ENCODE measurements at regions not wholly inside any gene's neighbourhood (a gene's known extent, or its start where the extent isn't known, plus 50 kb on each side); places are given as distances from the start of the nearest gene placed in this dataset.

DNA sequence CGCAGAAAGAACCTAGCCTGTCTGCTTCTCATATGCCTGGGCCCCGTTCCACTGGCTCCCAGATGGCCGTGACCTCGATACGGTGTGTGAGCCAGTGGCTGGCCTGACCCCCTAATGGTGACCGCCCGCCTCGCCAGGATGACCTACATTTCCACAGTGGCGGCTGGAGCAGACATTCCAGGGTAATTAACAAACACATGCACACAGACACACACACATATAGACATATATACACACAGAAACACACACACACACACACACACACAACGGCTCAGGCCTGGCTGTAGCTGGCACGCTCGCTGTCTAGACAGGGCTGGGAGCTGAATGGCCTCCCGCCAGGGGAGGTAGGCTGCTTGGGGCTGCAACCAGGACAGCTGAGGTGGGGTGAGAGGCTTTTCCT is 227.1 kb downstream of the ANKRD60 start:
- no peak for DNase-seq (ENCODE audit: low read depth in 2 of 2)

DNA sequence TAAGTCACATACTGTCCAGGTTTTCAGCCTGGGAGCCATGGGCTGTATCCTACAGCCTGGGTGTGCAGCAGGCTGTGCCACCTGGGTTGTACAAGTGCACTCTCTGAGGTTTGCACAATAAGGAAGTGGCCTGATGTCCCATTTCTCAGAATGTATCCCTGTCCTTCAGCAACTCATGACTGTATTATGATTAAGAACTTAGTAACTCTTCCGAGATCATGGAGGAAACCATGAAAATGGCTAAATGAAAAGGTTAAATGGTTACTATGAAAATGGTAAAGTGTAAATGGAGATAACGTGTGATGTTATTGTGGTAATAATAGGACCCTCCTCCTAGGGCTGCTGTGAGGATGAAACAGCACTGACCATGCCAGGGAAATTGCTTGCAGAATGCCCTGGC is 227.6 kb downstream of the ANKRD60 start:
- DNase-seq (ENCODE audit: low read depth in 2 of 2), result no peak

DNA sequence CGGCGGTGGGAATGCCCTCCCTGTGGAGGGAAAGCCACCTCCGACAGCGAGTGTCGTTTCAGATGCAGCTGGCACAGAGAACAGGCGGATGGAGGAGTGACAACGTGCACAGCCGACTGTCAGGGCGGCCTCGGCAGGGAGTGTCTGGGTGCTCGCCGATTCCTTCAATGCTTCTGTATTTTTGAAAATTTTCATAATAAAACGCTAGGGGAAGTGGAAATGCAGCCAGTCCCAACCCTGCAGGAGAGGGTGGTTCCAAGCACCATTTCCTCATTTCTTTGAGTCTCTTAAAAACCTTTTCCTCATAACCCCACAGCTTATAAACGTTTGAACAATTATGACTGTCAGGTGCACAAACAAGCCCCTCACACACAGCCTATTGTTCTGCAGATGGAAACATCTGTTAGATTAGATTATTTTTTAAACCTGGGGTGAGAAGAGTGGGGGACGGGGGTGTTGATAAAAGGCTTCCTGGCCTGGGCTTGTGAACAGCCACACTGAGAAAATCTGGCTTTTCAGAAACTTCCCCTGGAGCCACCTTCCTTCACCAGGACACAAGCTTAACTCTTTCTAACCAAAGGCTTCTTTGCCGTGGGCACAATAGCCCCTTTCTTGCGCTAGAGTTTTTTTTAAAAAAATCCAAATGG is 228.9 kb downstream of the ANKRD60 start:
- DNase-seq (ENCODE audit: low read depth in 2 of 2), result no peak

DNA sequence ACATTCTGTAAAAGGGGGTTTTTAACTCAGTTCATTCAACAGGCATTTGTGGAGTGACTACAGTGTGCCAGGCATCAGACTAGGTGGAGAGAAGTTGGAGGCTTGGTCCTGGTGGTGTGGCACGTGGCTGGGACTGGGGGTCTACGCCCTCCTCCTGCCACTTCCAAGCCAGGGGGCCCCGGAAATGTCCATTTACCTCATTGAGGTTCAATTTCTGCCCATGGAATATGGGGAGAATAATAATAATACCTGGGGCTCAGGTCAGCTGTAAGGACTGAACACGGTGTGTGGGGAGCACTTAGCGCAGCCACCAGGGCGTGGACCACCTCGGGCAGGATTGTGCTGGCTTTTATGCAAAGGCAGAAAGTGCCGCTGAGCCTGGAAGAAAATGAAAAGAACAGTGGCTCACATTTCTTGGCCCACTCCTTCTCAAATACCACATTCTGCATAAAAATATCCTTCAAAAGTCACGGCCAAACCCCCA is 229.4 kb downstream of the ANKRD60 start:
- no peak for DNase-seq (ENCODE audit: low read depth in 2 of 2)

- DNase-seq (ENCODE audit: low read depth in 2 of 2), result no peak
Measured at GRCh38 chr20:57998276-57998675, 230.2 kb downstream of the ANKRD60 start.

DNA sequence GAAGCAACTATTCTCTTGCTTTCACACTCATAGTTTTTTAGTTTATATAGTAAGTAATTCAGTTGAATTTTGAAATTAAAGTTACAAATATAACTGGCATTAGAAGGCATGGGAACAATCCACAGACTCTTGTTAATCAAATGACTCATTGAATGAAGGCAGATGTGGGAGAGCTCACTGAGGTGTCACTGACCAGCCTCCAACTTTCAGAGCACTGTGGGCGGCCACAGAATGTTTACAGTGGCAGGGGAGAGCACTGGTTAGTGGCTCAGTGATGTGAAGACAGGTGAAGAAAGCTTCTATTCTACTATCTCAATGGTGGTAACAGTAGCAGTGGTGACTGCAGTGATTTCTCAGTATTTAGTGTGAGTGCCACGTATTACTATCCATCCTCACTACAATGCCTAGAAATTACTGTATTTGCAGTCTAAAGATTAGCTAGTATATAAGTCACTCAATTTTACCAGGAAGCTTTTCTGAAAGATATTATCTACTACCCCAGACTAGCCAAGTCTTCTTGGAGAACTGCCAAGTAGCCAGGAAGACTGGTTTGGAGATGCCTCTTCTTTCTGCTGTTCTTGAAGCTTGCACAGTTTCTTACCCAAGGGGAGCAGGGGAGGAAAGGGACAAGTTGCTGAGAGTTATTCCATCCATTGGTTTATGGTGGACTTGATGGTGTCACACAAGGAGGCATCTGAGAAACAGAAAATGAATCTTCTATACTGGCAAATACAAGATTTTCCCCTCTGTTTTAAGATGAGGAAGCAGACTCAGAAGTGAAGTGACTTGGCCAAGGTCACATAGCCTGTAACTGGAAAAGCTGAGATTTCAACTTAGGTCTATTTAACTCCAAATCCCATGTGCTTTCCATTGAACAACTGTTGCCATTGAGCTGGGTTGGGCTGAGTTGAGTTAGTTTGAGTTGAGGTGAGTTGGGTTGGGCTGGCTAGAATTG is 231.2 kb downstream of the ANKRD60 start:
- DNase-seq (ENCODE audit: low read depth in 2 of 2), result no peak

DNA sequence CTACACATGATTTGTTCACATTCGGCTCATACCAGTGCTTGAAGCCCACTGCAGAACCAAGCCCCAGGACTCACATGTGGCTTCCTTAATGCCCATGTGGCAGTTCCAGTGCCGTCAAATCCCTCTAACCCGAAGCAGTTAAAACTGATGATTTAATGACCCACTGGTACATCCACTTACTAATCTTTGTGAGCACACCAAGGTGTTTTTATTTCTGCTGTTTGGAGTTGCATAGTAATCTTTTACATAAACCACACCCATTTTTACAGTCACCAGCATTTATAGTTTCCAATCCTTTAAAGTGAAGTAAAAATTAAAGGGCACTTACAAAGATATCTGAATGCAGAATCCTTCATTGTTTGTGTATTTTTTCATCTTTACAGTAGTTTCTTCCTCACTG is 232.0 kb downstream of the ANKRD60 start:
- no peak for DNase-seq (ENCODE audit: low read depth in 2 of 2)

DNA sequence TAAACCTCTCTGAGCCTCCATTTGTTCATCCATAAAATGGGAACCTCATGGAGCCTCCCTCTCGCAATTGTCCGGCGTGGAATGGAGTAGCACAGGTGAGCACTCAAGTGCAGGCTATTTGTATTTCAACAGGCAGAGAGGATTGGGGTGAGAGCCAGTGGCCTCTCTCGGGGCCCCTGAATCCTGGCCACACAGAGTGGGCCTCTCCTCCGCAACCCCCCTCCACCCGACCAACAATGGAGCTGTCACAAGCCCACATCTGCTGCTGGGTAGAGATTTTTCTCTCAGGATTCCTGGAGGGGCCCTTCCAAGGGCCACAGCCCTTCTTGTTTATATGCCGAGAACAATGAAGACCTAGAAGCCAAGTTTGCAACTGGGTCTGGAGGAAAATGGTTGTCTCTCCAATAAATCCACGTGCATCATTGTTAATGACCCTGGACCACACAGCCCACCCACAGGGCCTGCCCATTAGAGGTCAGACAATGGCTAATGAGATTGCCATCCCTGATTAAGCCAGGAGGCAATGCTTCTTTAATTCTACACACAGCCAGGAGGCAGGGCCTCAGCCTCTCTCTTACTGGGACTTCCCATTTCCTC is 233.0 kb downstream of the ANKRD60 start:
- DNase-seq (ENCODE audit: low read depth in 2 of 2), result no peak

GRCh38 chr20:57993716-57994431 is 234.6 kb downstream of the ANKRD60 start:
- DNase-seq (ENCODE audit: low read depth in 2 of 2), result no peak

GRCh38 chr20:57991211-57991881 is 237.1 kb downstream of the ANKRD60 start:
- no peak for DNase-seq (ENCODE audit: low read depth in 2 of 2)

- no peak for DNase-seq (ENCODE audit: low read depth in 2 of 2)
Measured at GRCh38 chr20:57990396-57990987, 238.0 kb downstream of the ANKRD60 start.

DNA sequence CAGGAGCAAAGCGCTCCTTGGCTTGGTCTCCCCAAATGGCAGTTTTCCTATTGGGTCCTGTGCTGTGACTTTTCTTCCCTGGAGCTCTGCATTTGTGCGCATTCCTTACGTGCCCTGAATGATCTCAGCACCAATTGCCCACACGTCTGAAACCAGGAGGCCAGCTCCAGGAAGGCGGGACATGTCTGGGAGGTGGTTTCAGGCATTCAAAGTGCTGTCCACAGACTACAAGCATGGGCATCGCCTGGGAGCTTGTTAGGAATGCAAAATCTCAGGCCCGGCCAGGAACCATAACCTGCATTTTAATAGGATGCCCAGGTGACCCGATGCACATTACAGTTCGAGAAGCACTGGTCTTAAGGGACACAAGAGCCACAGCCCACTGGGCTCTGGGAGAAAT is 239.6 kb downstream of the ANKRD60 start:
- no peak for DNase-seq (ENCODE audit: low read depth in 2 of 2)

GRCh38 chr20:57988422-57988821 is 240.0 kb downstream of the ANKRD60 start:
- no peak for DNase-seq (ENCODE audit: low read depth in 2 of 2)

- no peak for DNase-seq (ENCODE audit: low read depth in 2 of 2)
Measured at GRCh38 chr20:57987659-57988058, 240.8 kb downstream of the ANKRD60 start.

DNA sequence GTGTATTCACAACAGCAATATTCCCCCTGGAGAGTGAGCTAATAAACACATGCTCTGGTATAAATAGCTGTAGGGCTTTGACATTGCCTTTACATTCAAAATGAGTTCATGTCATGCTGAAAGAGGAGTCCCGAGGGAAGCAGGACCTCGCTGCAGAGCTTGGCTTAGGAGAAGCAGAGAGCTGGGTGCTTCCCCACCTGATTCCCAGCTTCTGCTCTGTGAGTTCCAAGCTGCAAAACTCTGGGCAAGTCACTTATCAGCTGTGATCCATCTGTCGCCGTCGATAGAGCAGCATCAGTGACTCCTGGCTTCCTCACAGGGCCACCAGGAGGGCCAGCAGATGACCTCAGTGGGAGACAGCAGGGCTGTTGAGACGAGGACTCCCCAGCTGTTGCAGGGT is 241.8 kb downstream of the ANKRD60 start:
- no peak for DNase-seq (ENCODE audit: low read depth in 2 of 2)

- DNase-seq (ENCODE audit: low read depth in 2 of 2), result no peak
Measured at GRCh38 chr20:57985278-57985677, 243.2 kb downstream of the ANKRD60 start.

DNA sequence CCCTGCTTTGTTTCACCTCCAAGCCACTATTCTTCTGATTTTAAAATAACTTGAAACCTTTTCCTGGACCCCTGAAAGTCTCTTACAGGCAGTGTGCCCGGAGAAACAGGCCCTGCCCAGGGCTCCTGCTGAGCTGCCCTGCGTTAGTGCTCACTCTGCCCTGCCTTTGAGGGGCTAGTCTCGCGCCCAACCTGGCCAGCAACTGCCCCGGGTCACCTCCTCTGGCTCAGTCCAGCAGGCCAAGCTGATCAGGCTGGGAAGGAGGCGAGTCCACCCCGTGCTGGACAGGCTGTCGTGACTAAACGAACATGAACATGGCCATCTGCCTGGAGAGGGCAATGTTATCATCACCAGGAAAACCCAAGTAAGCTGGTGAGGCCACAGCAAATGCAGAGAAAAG is 245.4 kb downstream of the ANKRD60 start:
- no peak for DNase-seq (ENCODE audit: low read depth in 2 of 2)

- DNase-seq (ENCODE audit: low read depth in 2 of 2), result no peak
Measured at GRCh38 chr20:57980506-57980905, 247.9 kb downstream of the ANKRD60 start.

DNA sequence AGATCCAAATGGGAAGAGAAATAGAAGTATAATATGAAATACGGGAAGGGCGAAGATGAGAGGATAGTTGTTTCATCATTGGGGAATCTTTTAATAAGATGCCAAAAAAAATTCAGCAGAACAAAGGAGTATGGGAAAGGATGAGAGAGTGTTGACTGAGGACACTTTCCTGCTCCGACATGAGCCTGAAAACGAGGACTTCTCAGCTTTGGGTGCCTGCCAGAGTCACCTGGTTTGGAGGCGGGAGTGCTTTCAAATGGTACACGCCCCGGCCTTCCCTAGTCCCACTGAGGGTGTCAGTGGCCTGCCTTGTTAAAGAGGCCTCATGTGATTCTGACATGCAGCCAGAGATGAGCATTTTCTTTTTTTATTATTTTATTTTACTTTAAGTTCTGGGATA is 250.9 kb downstream of the ANKRD60 start:
- DNase-seq (ENCODE audit: low read depth in 2 of 2), result no peak

- no peak for DNase-seq (ENCODE audit: low read depth in 2 of 2)
Measured at GRCh38 chr20:57977141-57977540, 251.3 kb downstream of the ANKRD60 start.

DNA sequence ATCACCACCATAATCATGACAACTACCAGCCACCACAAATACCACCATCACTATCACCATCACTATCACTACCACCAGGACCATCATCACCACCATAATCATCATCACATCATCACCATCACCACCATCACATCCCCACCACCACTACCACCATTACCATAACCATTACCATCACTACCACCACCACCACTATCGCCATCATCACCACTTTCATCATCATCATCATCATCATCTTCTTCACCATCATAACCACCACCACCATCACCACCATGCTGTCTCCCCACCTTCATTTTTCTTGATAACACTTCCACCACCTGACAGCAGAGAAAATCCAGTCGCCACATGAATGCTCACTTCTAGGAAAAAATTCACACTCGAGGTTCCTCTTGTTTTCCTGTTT is 253.6 kb downstream of the ANKRD60 start:
- no peak for DNase-seq (ENCODE audit: low read depth in 2 of 2)

Data from stimulated activated CD8-positive, alpha-beta memory T cell treated with anti-CD3 and anti-CD28 coated beads, Interleukin-7, amount 100 ng/mL, for 1 hour (primary cell).